HL-60 (cell line): ENCODE measurements at regions not wholly inside any gene's neighbourhood (a gene's known extent, or its start where the extent isn't known, plus 50 kb on each side); places are given as distances from the start of the nearest gene placed in this dataset.

Experiments
- DNase-seq, 2 experiments: peaks; one replicate each; pipeline ENCODE4 v3.0.0-alpha.2; 2010 to 2020; ENCODE audit warnings: low read depth in 1 of 2, low spot score in 1 of 2
- H3K27ac ChIP-seq: fragments of 250-450 bp; sonication (Bioruptor Pico); replicated peaks from 2 replicates; pipeline ENCODE4 v1.5.1; 2020; ENCODE audit warnings: mild to moderate bottlenecking, moderate library complexity
- H3K27me3 ChIP-seq: fragments of 250-450 bp; sonication (Bioruptor Pico); 2 replicates; pipeline ENCODE4 v1.5.1; 2021; ENCODE audit warnings: mild to moderate bottlenecking, moderate library complexity; ENCODE audit not compliant: insufficient read depth, poor library complexity, severe bottlenecking
- H3K4me3 ChIP-seq: replicated peaks from 2 replicates; pipeline ENCODE4 v1.5.1; 2011; ENCODE audit warnings: mild to moderate bottlenecking, control low read depth, low read length; ENCODE audit not compliant: insufficient read depth
- CTCF ChIP-seq: IDR thresholded peaks from one replicate; pipeline ENCODE4 v1.5.1; 2011; ENCODE audit warnings: low read length, control low read depth, inconsistent platforms; ENCODE audit not compliant: insufficient read depth
- GABPA ChIP-seq: IDR thresholded peaks from 2 replicates; pipeline ENCODE4 v1.6.1; 2012; ENCODE audit warnings: low read depth
- POLR2AphosphoS5 ChIP-seq: IDR thresholded peaks from 2 replicates; pipeline ENCODE4 v1.6.1; 2012; ENCODE audit warnings: low read depth
- REST ChIP-seq: IDR thresholded peaks from 2 replicates; pipeline ENCODE4 v1.6.1; 2012; ENCODE audit warnings: low read depth; ENCODE audit not compliant: insufficient replicate concordance
- SPI1 ChIP-seq: IDR thresholded peaks from 2 replicates; pipeline ENCODE4 v1.6.1; 2012; ENCODE audit warnings: low read depth, mild to moderate bottlenecking, borderline replicate concordance

GRCh38 chr3:73291541-73291940 lies 230.1 kb downstream of the EBLN2 start:
- H3K27ac ChIP-seq, result no peak overlapping the region
- no peak overlapping the region for H3K4me3 ChIP-seq
- DNase-seq, result no peak
- no peaks in the 10 kb centered on the region for H3K27me3 ChIP-seq
- no peak for TF ChIP-seq SPI1
- no peak for TF ChIP-seq REST
- no peak for TF ChIP-seq POLR2AphosphoS5
- TF ChIP-seq CTCF, result no peak
- no peak for TF ChIP-seq GABPA

- TF ChIP-seq REST (no peak), CTCF (no peak), GABPA (no peak), SPI1 (no peak), POLR2AphosphoS5 (no peak)
- no peak overlapping the region for H3K4me3 ChIP-seq
- H3K27me3 ChIP-seq, result no peaks in the 10 kb centered on the region
- no peak for DNase-seq
- no peak overlapping the region for H3K27ac ChIP-seq
Observed at GRCh38 chr3:73292220-73292619, 230.8 kb downstream of the EBLN2 start.

GRCh38 chr3:73294537-73294936 lies 233.1 kb downstream of the EBLN2 start:
- H3K27me3 ChIP-seq, result peaks cover 2% of the 10 kb centered on the region
- no peak overlapping the region for H3K27ac ChIP-seq
- no peak for DNase-seq
- TF ChIP-seq GABPA (no peak), REST (no peak), SPI1 (no peak), CTCF (no peak), POLR2AphosphoS5 (no peak)
- H3K4me3 ChIP-seq, result no peak overlapping the region
